CD4-positive, alpha-beta T cell treated with Interleukin-12 subunit alpha and Interleukin-12 subunit beta, for 1 hour (primary cell): ENCODE measurements at regions not wholly inside any gene's neighbourhood (a gene's known extent, or its start where the extent isn't known, plus 50 kb on each side); places are given as distances from the start of the nearest gene placed in this dataset.

Source experiments
- DNase-seq: peaks from one replicate; pipeline ENCODE4 v3.0.0-alpha.2; 2020

GRCh38 chr1:201753492-201753891 is 75.5 kb upstream of the IPO9 start:
- no peak for DNase-seq

GRCh38 chr1:201754353-201754752 is 74.6 kb upstream of the IPO9 start:
- no peak for DNase-seq

GRCh38 chr1:201755200-201755599 is 73.8 kb upstream of the IPO9 start:
- DNase-seq, result no peak

- no peak for DNase-seq
Measured at GRCh38 chr1:201756406-201756805, 72.6 kb upstream of the IPO9 start.

- DNase-seq, result no peak
Measured at GRCh38 chr1:201758499-201759050, 70.4 kb upstream of the IPO9 start.

- no peak for DNase-seq
Measured at GRCh38 chr1:201759194-201759815, 69.7 kb upstream of the IPO9 start.

GRCh38 chr1:201760516-201760915 is 68.4 kb upstream of the IPO9 start:
- DNase-seq, result no peak

GRCh38 chr1:201761178-201761577 is 67.8 kb upstream of the IPO9 start:
- no peak for DNase-seq

- DNase-seq, result no peak
Measured at GRCh38 chr1:201761871-201762270, 67.1 kb upstream of the IPO9 start.

GRCh38 chr1:201762381-201762780 is 66.6 kb upstream of the IPO9 start:
- DNase-seq, result no peak

- DNase-seq, result no peak
Measured at GRCh38 chr1:201763455-201764140, 65.4 kb upstream of the IPO9 start.

- no peak for DNase-seq
Measured at GRCh38 chr1:201764166-201764565, 64.8 kb upstream of the IPO9 start.

- DNase-seq, result no peak
Measured at GRCh38 chr1:201764579-201764978, 64.4 kb upstream of the IPO9 start.

- DNase-seq, result no peak
Measured at GRCh38 chr1:201766131-201766866, 62.7 kb upstream of the IPO9 start.

GRCh38 chr1:201767339-201767738 is 61.6 kb upstream of the IPO9 start:
- DNase-seq, result no peak

GRCh38 chr1:201769072-201769471 is 59.9 kb upstream of the IPO9 start:
- DNase-seq, result no peak

- DNase-seq, result no peak
Measured at GRCh38 chr1:201769966-201770365, 59.0 kb upstream of the IPO9 start.

- no peak for DNase-seq
Measured at GRCh38 chr1:201771466-201771865, 57.5 kb upstream of the IPO9 start.

GRCh38 chr1:201772178-201772577 is 56.8 kb upstream of the IPO9 start:
- no peak for DNase-seq

GRCh38 chr1:201773764-201774163 is 55.2 kb upstream of the IPO9 start:
- no peak for DNase-seq

- DNase-seq, result no peak
Measured at GRCh38 chr1:201774224-201774982, 54.6 kb upstream of the IPO9 start.

GRCh38 chr1:201774983-201775344 is 54.0 kb upstream of the IPO9 start:
- no peak for DNase-seq

- DNase-seq, result no peak
Measured at GRCh38 chr1:201775380-201775779, 53.6 kb upstream of the IPO9 start.
